ENCODE measurements at regions not wholly inside any gene's neighbourhood (a gene's known extent, or its start where the extent isn't known, plus 50 kb on each side); places are given as distances from the start of the nearest gene placed in this dataset.

GRCh38 chr3:103406320-103406850, 971.6 kb downstream of the ZPLD1 start:
- Histone ChIP-seq H3K4me3 (no peak overlapping the region), H3K9me3 (no peaks in the 10 kb centered on the region), H3K4me1 (no peaks in the 10 kb centered on the region), H3K27ac (no peak overlapping the region), H3K27me3 (ENCODE audit: insufficient read depth in 3 of 3, low read length in 2 of 3) (no peaks in the 10 kb centered on the region), H3K36me3 (ENCODE audit: insufficient read depth in 1 of 2, low read depth in 1 of 2) (no peaks in the 10 kb centered on the region)
- ATAC-seq: no peak
- TF ChIP-seq CTCF (IDR thresholded peaks at IDR 0.05): no peak
- intact Hi-C loops (cut with DNase I): no loop called here
- DNase-seq: no peak
- WGBS, 3 donors: 82 to 86% (median 82%) methylated on average over 7 of the region's 7 CpGs

- DNase-seq: peak in 1 of 2 donors; percentile 36
Observed at GRCh38 chr3:103410231-103410630, 975.4 kb downstream of the ZPLD1 start.

DNA sequence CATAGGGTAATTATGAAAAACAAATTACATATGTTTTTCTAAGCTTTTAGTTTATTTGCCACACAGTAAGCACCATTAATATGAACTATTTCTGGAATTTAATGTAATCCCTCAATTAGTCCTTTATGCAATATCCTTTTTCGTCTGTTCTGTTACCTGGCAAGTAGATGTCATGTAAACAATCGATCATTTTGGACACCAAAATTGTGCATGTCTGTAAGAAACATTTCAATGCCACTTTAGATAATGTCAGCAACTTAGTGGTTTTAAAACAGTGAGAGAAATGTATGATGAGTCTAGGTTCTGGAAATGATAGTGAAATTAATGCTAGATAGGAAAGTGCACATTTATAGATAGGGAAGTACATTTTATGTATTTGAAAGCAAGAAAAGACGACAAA, 986.6 kb downstream of the ZPLD1 start:
- H3K36me3 ChIP-seq (ENCODE audit: insufficient read depth in 1 of 2, low read depth in 1 of 2): no peaks in the 10 kb centered on the region
- intact Hi-C loops (cut with DNase I): no loop called here
- no peak overlapping the region for H3K4me3 ChIP-seq
- WGBS, 3 donors: 78 to 83% (median 80%) methylated on average over 3 of the region's 3 CpGs
- DNase-seq (no peak), ATAC-seq (no peak)
- no peaks in the 10 kb centered on the region for H3K9me3 ChIP-seq
- no peak for TF ChIP-seq CTCF (IDR thresholded peaks at IDR 0.05)
- no peaks in the 10 kb centered on the region for H3K4me1 ChIP-seq
- H3K27me3 ChIP-seq (ENCODE audit: insufficient read depth in 3 of 3, low read length in 2 of 3): no peaks in the 10 kb centered on the region
- H3K27ac ChIP-seq: no peak overlapping the region

More at GRCh38 chr3:103410231-103410630, 975.4 kb downstream of the ZPLD1 start:
- Histone ChIP-seq H3K9me3 (peaks cover 10% of the 10 kb centered on the region), H3K27me3 (ENCODE audit: insufficient read depth in 3 of 3, low read length in 2 of 3) (no peaks in the 10 kb centered on the region), H3K36me3 (ENCODE audit: insufficient read depth in 1 of 2, low read depth in 1 of 2) (no peaks in the 10 kb centered on the region), H3K27ac (no peak overlapping the region), H3K4me1 (no peaks in the 10 kb centered on the region), H3K4me3 (no peak overlapping the region)
- TF ChIP-seq CTCF (IDR thresholded peaks at IDR 0.05): no peak
- no peak for ATAC-seq
- intact Hi-C loops (cut with DNase I): no loop called here
- 69 to 75% (median 71%) methylated on average over 17 of the region's 17 CpGs for WGBS, 3 donors

GRCh38 chr3:103437883-103438282, 1003.1 kb downstream of the ZPLD1 start:
- no peaks in the 10 kb centered on the region for H3K36me3 ChIP-seq (ENCODE audit: insufficient read depth in 1 of 2, low read depth in 1 of 2)
- no peaks in the 10 kb centered on the region for H3K27me3 ChIP-seq (ENCODE audit: insufficient read depth in 3 of 3, low read length in 2 of 3)
- H3K27ac ChIP-seq: no peak overlapping the region
- no peak for ATAC-seq
- no peak for DNase-seq
- H3K9me3 ChIP-seq: no peaks in the 10 kb centered on the region
- intact Hi-C loops (cut with DNase I): no loop called here
- 80 to 86% (median 85%) methylated on average over 4 of the region's 4 CpGs for WGBS, 3 donors
- H3K4me3 ChIP-seq: no peak overlapping the region
- TF ChIP-seq CTCF (IDR thresholded peaks at IDR 0.05): no peak
- H3K4me1 ChIP-seq: no peaks in the 10 kb centered on the region

GRCh38 chr3:103440539-103441203, 1005.9 kb downstream of the ZPLD1 start:
- no peak for ATAC-seq
- intact Hi-C loops (cut with DNase I): no loop called here
- Histone ChIP-seq H3K4me1 (no peaks in the 10 kb centered on the region), H3K4me3 (no peak overlapping the region), H3K27ac (no peak overlapping the region), H3K36me3 (ENCODE audit: insufficient read depth in 1 of 2, low read depth in 1 of 2) (no peaks in the 10 kb centered on the region), H3K9me3 (no peaks in the 10 kb centered on the region), H3K27me3 (ENCODE audit: insufficient read depth in 3 of 3, low read length in 2 of 3) (peaks cover 0 to 2% (median 0%) of the 10 kb centered on the region in 3 donors)
- TF ChIP-seq CTCF (IDR thresholded peaks at IDR 0.05): no peak
- 59 to 63% (median 61%) methylated on average over 1 of the region's 1 CpG for WGBS, 3 donors
- no peak for DNase-seq

All from psoas muscle (tissue), 7 donors.